SK-N-SH (cell line): ENCODE measurements at regions not wholly inside any gene's neighbourhood (a gene's known extent, or its start where the extent isn't known, plus 50 kb on each side); places are given as distances from the start of the nearest gene placed in this dataset.

ENCODE experiments used
- CTCF ChIA-PET: fragments of 300-600, 350-600 bp; formaldehyde crosslinking; extraction: SDS; loops from one replicate; lab custom pipeline; 2021; lab: Yijun Ruan, JAX
- POLR2A ChIA-PET: fragments of 350-600 bp; sonication (Branson Sonifier 250); formaldehyde crosslinking; extraction: SDS; loops from one replicate; lab custom pipeline; 2020; ENCODE audit warnings: antibody characterized with exemption, inconsistent platforms; lab: Yijun Ruan, JAX
- DNase-seq: peaks from one replicate; pipeline ENCODE4 v3.0.0; 2012
- H2AFZ ChIP-seq: fragments of 200-600 bp; sonication (generic); 2 replicates; pipeline ENCODE4 v1.8.1; 2016; ENCODE audit warnings: antibody characterized with exemption, mild to moderate bottlenecking, low read depth
- H3F3A ChIP-seq: fragments of 200-600 bp; sonication (generic); replicated peaks from 2 replicates; pipeline ENCODE3; 2016; ENCODE audit warnings: antibody characterized with exemption, mild to moderate bottlenecking; ENCODE audit not compliant: insufficient read depth
- H3K27ac ChIP-seq, 2 experiments: fragments of 200-500 bp in 1 of 2; fragments of 200-600 bp in 1 of 2; sonication (Bioruptor generic) in 1 of 2; sonication (generic), shearing (Covaris generic) in 1 of 2; 2 replicates each; pipeline versions ENCODE4 v1.5.1 to v1.6.1; 2014 to 2016; ENCODE audit warnings: low read depth in 2 of 2, inconsistent platforms in 1 of 2, low read length in 1 of 2, mild to moderate bottlenecking in 1 of 2, mixed read lengths in 1 of 2
- H3K27me3 ChIP-seq: fragments of 200-600 bp; sonication (generic), shearing (Covaris generic); 2 replicates; pipeline ENCODE4 v1.6.1; 2016; ENCODE audit warnings: mixed run types; ENCODE audit not compliant: insufficient read depth
- H3K36me3 ChIP-seq, 2 experiments: fragments of 200-500 bp in 1 of 2; fragments of 200-600 bp in 1 of 2; sonication (Bioruptor generic) in 1 of 2; sonication (generic) in 1 of 2; replicated peaks in 1 of 2; 2 replicates each; pipeline versions ENCODE3 to v1.5.1; 2014 to 2016; ENCODE audit warnings: low read length in 1 of 2, mild to moderate bottlenecking in 1 of 2; ENCODE audit not compliant: insufficient read depth in 2 of 2, control insufficient read depth in 1 of 2
- H3K4me1 ChIP-seq, 2 experiments: fragments of 200-500 bp in 1 of 2; fragments of 200-600 bp in 1 of 2; sonication (Bioruptor generic) in 1 of 2; sonication (generic), shearing (Covaris generic) in 1 of 2; 2 replicates each; pipeline versions ENCODE4 v1.5.1 to v1.6.1; 2014 to 2016; ENCODE audit warnings: low read depth in 1 of 2, low read length in 1 of 2, mixed run types in 1 of 2; ENCODE audit not compliant: insufficient read depth in 2 of 2, control insufficient read depth in 1 of 2
- H3K4me2 ChIP-seq: fragments of 200-600 bp; sonication (generic), shearing (Covaris generic); 2 replicates; pipeline ENCODE4 v1.6.1; 2017; ENCODE audit warnings: mixed run types
- H3K4me3 ChIP-seq, 2 experiments: fragments of 200-500 bp in 1 of 2; fragments of 200-600 bp in 1 of 2; sonication (Bioruptor generic) in 1 of 2; sonication (generic), shearing (Covaris generic) in 1 of 2; 2 replicates each; pipeline versions ENCODE4 v1.5.1 to v1.8.1; 2014 to 2016; ENCODE audit warnings: low read depth in 2 of 2, inconsistent platforms in 1 of 2, low read length in 1 of 2, mild to moderate bottlenecking in 1 of 2, mixed read lengths in 1 of 2, moderate library complexity in 1 of 2
- H3K79me2 ChIP-seq: fragments of 200-600 bp; sonication (generic); 2 replicates; pipeline ENCODE4 v1.8.1; 2017; ENCODE audit warnings: mild to moderate bottlenecking; ENCODE audit not compliant: insufficient read depth
- H3K9ac ChIP-seq: fragments of 200-600 bp; sonication (generic); 2 replicates; pipeline ENCODE4 v1.6.1; 2017; ENCODE audit warnings: mixed run types
- H3K9me2 ChIP-seq: fragments of 200-600 bp; sonication (generic); 2 replicates; pipeline ENCODE4 v1.6.1; 2017; ENCODE audit warnings: mixed run types
- H3K9me3 ChIP-seq: fragments of 200-600 bp; sonication (generic); 2 replicates; pipeline ENCODE4 v1.6.1; 2017; ENCODE audit warnings: mixed run types, mild to moderate bottlenecking, moderate library complexity
- H4K20me1 ChIP-seq: fragments of 200-600 bp; sonication (generic); 2 replicates; pipeline ENCODE4 v1.6.1; 2017; ENCODE audit warnings: mild to moderate bottlenecking, mixed run types; ENCODE audit not compliant: insufficient read depth
- FOXM1 ChIP-seq: IDR thresholded peaks from 2 replicates; pipeline ENCODE4 v1.4.0; 2012; ENCODE audit warnings: low read depth, mild to moderate bottlenecking
- GABPA ChIP-seq: IDR thresholded peaks from 2 replicates; pipeline ENCODE4 v1.4.0; 2012; ENCODE audit warnings: low read depth, mild to moderate bottlenecking
- NRF1 ChIP-seq: IDR thresholded peaks from 2 replicates; pipeline ENCODE4 v1.6.1; 2012; ENCODE audit warnings: low read depth, mild to moderate bottlenecking, low read length
- POLR2AphosphoS5 ChIP-seq: IDR thresholded peaks from 2 replicates; pipeline ENCODE4 v1.6.1; 2012; ENCODE audit warnings: low read depth, low read length
- RCOR1 ChIP-seq: fragments of 150-350 bp; IDR thresholded peaks from 2 replicates; pipeline ENCODE4 v1.6.1; 2017; ENCODE audit warnings: antibody characterized with exemption, low read length
- RFX5 ChIP-seq: IDR thresholded peaks from 2 replicates; pipeline ENCODE4 v1.6.1; 2012; ENCODE audit warnings: mild to moderate bottlenecking, improper control_type of control experiment, low read length
- SMC3 ChIP-seq: IDR thresholded peaks from 2 replicates; pipeline ENCODE4 v1.6.1; 2012; ENCODE audit warnings: low read depth, low read length, improper control_type of control experiment
- YY1 ChIP-seq: IDR thresholded peaks from 2 replicates; pipeline ENCODE4 v1.4.0; 2012; ENCODE audit warnings: low read depth, mild to moderate bottlenecking
- WGBS: methylation state at CpG from one replicate; pipeline ENCODE4 v1.1.6; 2017; ENCODE audit warnings: low lambda C conversion rate; 5-methylcytosine and 5-hydroxymethylcytosine counted together
- TF ChIP-seq, protein P1 (sequence below): IDR thresholded peaks from 2 replicates; pipeline ENCODE4 v1.4.0; 2012; ENCODE audit warnings: low read depth, borderline replicate concordance
- TF ChIP-seq, protein P2 (sequence below): IDR thresholded peaks from 2 replicates; pipeline ENCODE4 v1.4.0; 2012; ENCODE audit warnings: low read depth, borderline replicate concordance
- TF ChIP-seq, protein P3 (sequence below): fragments of 150-350 bp; IDR thresholded peaks from 2 replicates; pipeline ENCODE4 v1.6.1; 2017; ENCODE audit warnings: antibody characterized with exemption, low read length, low read depth, borderline replicate concordance
- TF ChIP-seq, protein P4 (sequence below): IDR thresholded peaks from 2 replicates; pipeline ENCODE4; 2012
- TF ChIP-seq, protein P5 (sequence below): fragments of 150-350 bp; IDR thresholded peaks from 2 replicates; pipeline ENCODE4 v1.6.1; 2016; ENCODE audit warnings: mild to moderate bottlenecking, low read depth, low read length

DNA sequence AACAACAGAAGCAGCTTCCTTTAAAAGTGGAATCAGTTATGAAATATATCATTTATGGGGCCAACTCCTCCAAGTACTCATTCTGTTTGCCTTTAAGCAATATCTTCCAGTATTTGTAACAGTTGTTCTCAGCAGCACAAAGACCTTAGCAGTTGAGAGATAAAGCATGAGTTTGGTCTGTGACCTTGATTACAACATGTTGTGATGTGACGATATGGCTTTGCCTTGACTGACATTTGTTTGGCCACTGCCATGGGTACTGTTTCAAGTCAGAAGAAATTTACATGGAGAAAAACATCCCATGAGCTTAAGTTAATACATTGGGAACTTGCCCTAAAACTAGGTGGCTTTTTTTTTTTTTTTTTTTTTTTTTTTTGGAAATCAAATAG, 175.1 kb upstream of the KBTBD8 start:
- CTCF ChIA-PET: interaction anchor here (0.7 to 6.4 kb wide), 28 partner anchors 9 to 577 kb away, joined by 3 to 67 read pairs (median 6); no protein-coding TSS in a partner anchor
- no peaks in the 10 kb centered on the region for H3K9me3 ChIP-seq
- no peaks in the 10 kb centered on the region for H3K79me2 ChIP-seq
- no peak overlapping the region for H3K4me3 ChIP-seq
- no peaks in the 10 kb centered on the region for H3K9me2 ChIP-seq
- H3K27ac ChIP-seq: no peak overlapping the region
- TF ChIP-seq, protein P1, sequence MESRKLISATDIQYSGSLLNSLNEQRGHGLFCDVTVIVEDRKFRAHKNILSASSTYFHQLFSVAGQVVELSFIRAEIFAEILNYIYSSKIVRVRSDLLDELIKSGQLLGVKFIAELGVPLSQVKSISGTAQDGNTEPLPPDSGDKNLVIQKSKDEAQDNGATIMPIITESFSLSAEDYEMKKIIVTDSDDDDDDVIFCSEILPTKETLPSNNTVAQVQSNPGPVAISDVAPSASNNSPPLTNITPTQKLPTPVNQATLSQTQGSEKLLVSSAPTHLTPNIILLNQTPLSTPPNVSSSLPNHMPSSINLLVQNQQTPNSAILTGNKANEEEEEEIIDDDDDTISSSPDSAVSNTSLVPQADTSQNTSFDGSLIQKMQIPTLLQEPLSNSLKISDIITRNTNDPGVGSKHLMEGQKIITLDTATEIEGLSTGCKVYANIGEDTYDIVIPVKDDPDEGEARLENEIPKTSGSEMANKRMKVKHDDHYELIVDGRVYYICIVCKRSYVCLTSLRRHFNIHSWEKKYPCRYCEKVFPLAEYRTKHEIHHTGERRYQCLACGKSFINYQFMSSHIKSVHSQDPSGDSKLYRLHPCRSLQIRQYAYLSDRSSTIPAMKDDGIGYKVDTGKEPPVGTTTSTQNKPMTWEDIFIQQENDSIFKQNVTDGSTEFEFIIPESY: no peak
- TF ChIP-seq RFX5: no peak
- TF ChIP-seq RCOR1: no peak
- TF ChIP-seq, protein P2, sequence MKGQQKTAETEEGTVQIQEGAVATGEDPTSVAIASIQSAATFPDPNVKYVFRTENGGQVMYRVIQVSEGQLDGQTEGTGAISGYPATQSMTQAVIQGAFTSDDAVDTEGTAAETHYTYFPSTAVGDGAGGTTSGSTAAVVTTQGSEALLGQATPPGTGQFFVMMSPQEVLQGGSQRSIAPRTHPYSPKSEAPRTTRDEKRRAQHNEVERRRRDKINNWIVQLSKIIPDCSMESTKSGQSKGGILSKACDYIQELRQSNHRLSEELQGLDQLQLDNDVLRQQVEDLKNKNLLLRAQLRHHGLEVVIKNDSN: no peak
- TF ChIP-seq YY1: no peak
- TF ChIP-seq NRF1: no peak
- TF ChIP-seq, protein P3, sequence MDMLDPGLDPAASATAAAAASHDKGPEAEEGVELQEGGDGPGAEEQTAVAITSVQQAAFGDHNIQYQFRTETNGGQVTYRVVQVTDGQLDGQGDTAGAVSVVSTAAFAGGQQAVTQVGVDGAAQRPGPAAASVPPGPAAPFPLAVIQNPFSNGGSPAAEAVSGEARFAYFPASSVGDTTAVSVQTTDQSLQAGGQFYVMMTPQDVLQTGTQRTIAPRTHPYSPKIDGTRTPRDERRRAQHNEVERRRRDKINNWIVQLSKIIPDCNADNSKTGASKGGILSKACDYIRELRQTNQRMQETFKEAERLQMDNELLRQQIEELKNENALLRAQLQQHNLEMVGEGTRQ: no peak
- TF ChIP-seq, protein P4, sequence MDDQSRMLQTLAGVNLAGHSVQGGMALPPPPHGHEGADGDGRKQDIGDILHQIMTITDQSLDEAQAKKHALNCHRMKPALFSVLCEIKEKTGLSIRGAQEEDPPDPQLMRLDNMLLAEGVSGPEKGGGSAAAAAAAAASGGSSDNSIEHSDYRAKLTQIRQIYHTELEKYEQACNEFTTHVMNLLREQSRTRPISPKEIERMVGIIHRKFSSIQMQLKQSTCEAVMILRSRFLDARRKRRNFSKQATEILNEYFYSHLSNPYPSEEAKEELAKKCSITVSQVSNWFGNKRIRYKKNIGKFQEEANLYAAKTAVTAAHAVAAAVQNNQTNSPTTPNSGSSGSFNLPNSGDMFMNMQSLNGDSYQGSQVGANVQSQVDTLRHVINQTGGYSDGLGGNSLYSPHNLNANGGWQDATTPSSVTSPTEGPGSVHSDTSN: no peak
- TF ChIP-seq SMC3: no peak
- TF ChIP-seq FOXM1: no peak
- TF ChIP-seq, protein P5, sequence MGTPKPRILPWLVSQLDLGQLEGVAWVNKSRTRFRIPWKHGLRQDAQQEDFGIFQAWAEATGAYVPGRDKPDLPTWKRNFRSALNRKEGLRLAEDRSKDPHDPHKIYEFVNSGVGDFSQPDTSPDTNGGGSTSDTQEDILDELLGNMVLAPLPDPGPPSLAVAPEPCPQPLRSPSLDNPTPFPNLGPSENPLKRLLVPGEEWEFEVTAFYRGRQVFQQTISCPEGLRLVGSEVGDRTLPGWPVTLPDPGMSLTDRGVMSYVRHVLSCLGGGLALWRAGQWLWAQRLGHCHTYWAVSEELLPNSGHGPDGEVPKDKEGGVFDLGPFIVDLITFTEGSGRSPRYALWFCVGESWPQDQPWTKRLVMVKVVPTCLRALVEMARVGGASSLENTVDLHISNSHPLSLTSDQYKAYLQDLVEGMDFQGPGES: no peak
- TF ChIP-seq GABPA: no peak
- no peak for TF ChIP-seq POLR2AphosphoS5
- TF ChIP-seq, all 33 proteins: peak for 0
- no peaks in the 10 kb centered on the region for H3K36me3 ChIP-seq
- POLR2A ChIA-PET: interaction anchor here (0.7 kb wide), 1 partner anchor 9 kb away, joined by 3 read pairs; no protein-coding TSS in a partner anchor
- 86% methylated on average over 1 of the region's 1 CpG for WGBS
- no peaks in the 10 kb centered on the region for H3K27me3 ChIP-seq
- H2AFZ ChIP-seq: no peak overlapping the region
- H3K4me1 ChIP-seq: no peaks in the 10 kb centered on the region
- H3F3A ChIP-seq: no peaks in the 10 kb centered on the region
- no peak overlapping the region for H3K4me2 ChIP-seq
- no peak overlapping the region for H3K9ac ChIP-seq
- no peak for DNase-seq
- H4K20me1 ChIP-seq: no peaks in the 10 kb centered on the region
